ENCODE measurements at regions not wholly inside any gene's neighbourhood (a gene's known extent, or its start where the extent isn't known, plus 50 kb on each side); places are given as distances from the start of the nearest gene placed in this dataset.

DNA sequence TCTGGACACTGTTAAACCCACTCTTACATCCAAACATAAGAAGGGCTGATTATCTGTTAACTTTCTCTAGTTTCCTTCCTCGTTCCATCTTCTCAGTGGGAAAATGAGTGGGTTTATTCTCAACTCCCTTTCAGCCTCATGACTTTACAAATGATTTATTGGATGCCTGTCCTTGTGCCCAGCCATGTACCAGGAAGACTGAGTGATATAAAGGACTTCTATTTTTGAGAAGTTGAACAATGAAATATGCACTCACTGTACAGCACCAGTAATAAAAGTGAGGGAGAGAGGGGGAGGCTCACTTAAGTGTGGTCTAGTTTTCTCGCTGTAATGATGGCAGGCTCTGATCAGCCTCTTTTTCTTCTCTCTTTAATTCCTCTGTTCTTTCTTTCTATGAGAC, 277.6 kb downstream of the SMARCA2 start:
- TF ChIP-seq, protein P1, sequence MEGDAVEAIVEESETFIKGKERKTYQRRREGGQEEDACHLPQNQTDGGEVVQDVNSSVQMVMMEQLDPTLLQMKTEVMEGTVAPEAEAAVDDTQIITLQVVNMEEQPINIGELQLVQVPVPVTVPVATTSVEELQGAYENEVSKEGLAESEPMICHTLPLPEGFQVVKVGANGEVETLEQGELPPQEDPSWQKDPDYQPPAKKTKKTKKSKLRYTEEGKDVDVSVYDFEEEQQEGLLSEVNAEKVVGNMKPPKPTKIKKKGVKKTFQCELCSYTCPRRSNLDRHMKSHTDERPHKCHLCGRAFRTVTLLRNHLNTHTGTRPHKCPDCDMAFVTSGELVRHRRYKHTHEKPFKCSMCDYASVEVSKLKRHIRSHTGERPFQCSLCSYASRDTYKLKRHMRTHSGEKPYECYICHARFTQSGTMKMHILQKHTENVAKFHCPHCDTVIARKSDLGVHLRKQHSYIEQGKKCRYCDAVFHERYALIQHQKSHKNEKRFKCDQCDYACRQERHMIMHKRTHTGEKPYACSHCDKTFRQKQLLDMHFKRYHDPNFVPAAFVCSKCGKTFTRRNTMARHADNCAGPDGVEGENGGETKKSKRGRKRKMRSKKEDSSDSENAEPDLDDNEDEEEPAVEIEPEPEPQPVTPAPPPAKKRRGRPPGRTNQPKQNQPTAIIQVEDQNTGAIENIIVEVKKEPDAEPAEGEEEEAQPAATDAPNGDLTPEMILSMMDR (IDR thresholded peaks at IDR 0.05), result no peak
- TF ChIP-seq POLR2A (IDR thresholded peaks at IDR 0.05), result no peak
